ENCODE measurements at regions not wholly inside any gene's neighbourhood (a gene's known extent, or its start where the extent isn't known, plus 50 kb on each side); places are given as distances from the start of the nearest gene placed in this dataset.

GRCh38 chr6:163725008-163725941 is 310.8 kb downstream of the QKI start:
- no peak for DNase-seq

GRCh38 chr6:163724196-163724595 is 309.7 kb downstream of the QKI start:
- DNase-seq: no peak

GRCh38 chr6:163723759-163724158 is 309.2 kb downstream of the QKI start:
- DNase-seq: no peak

- DNase-seq: no peak
Observed at GRCh38 chr6:163721922-163722692, 307.6 kb downstream of the QKI start.

GRCh38 chr6:163721435-163721834 is 306.9 kb downstream of the QKI start:
- no peak for DNase-seq

- DNase-seq: no peak
Observed at GRCh38 chr6:163720460-163721235, 306.1 kb downstream of the QKI start.

- DNase-seq: no peak
Observed at GRCh38 chr6:163720005-163720404, 305.5 kb downstream of the QKI start.

- no peak for DNase-seq
Observed at GRCh38 chr6:163719028-163719742, 304.7 kb downstream of the QKI start.

- no peak for DNase-seq
Observed at GRCh38 chr6:163718537-163718936, 304.0 kb downstream of the QKI start.

GRCh38 chr6:163717106-163717764 is 302.7 kb downstream of the QKI start:
- DNase-seq: no peak

- DNase-seq: no peak
Observed at GRCh38 chr6:163716690-163717089, 302.2 kb downstream of the QKI start.

- no peak for DNase-seq
Observed at GRCh38 chr6:163715846-163716245, 301.3 kb downstream of the QKI start.

GRCh38 chr6:163714179-163714578 is 299.7 kb downstream of the QKI start:
- DNase-seq: no peak

GRCh38 chr6:163712981-163713380 is 298.5 kb downstream of the QKI start:
- no peak for DNase-seq

GRCh38 chr6:163712566-163712961 is 298.0 kb downstream of the QKI start:
- no peak for DNase-seq

GRCh38 chr6:163711615-163712565 is 297.4 kb downstream of the QKI start:
- DNase-seq: no peak

GRCh38 chr6:163710532-163711470 is 296.3 kb downstream of the QKI start:
- DNase-seq: no peak

- DNase-seq: no peak
Observed at GRCh38 chr6:163709693-163710092, 295.2 kb downstream of the QKI start.

- no peak for DNase-seq
Observed at GRCh38 chr6:163709255-163709654, 294.7 kb downstream of the QKI start.

GRCh38 chr6:163708466-163708865 is 293.9 kb downstream of the QKI start:
- DNase-seq: no peak

All from fibroblast of skin of right biceps (primary cell).